ENCODE measurements at regions not wholly inside any gene's neighbourhood (a gene's known extent, or its start where the extent isn't known, plus 50 kb on each side); places are given as distances from the start of the nearest gene placed in this dataset.

DNA sequence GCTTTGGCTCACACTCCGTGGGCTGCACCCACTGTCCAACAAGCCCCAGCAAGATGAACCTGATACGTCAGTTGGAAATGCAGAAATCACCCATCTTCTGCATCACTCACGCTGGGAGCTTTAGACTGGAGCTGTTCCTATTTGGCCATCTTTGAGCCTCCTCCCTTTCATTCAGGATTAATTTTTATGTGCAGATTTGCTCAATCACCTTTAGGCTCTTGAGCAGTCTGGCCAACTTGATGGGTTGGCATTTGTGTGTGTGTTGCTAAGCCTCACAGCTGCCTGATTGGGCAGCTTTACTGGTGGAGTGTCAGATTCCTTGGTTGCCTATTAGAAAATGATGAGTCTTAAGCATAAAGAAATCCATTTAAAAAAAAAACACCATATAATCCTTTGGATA is 236.1 kb downstream of the KIF20B start:
- DNase-seq (ENCODE audit: extremely low read depth in 1 of 11, low read depth in 9 of 11, low spot score in 4 of 11), result no peak

DNA sequence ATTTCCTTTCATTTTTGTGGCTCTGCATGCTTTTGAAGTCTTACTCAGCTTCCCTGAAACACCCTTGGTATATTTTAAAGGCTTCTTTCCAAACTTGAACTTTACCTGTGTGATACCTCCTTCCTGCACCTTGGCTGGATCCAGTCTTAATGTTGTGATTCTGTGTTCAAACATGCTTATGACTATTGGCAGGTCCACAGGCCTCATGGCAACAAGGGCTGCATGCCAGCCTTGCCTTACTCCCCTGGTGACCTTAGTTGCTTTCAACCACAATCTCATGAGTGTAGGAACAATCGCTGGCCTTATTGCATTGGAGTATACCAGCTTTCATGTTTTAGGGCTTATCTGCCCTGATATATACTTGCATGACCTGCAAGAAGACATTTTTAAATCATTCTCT is 238.7 kb downstream of the KIF20B start:
- DNase-seq (ENCODE audit: extremely low read depth in 1 of 11, low read depth in 9 of 11, low spot score in 4 of 11), result no peak

DNA sequence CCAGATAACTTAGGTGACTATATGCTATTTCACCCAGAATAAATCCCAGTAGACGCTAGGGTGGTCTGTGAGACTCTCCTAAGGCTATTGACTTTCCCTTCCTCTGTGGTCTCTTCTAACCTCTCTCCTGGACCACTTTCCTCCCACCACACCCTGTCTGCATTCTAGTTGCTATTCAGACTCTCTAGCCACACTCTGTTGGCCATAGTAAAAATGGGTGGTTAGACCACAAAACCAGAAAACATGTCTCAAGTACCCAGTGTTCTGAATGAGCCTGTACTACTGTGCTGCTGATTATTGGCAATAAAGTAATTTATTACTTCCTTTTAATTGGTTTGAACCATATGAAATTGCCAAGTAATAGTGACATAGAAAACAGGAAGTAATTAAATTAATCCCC is 240.8 kb downstream of the KIF20B start:
- no peak for DNase-seq (ENCODE audit: extremely low read depth in 1 of 11, low read depth in 9 of 11, low spot score in 4 of 11)

DNA sequence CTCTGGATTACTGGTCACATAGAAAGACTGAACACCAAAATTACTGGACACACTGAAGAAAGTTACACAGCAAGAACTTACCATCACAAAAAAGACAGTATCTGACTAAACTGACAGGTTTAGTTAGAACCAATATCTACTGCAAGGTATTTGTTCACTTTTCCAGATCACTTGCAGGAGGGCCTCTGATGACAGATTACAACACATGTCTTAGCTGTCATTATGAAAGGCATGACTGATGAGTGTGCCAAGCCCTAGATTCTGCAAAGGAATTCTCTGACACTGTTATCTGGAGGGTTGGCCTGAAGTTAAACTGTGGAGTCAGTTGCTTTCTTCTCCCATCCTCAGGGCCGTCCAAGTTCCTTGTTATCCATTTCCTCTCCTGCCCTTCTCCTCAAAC is 242.7 kb downstream of the KIF20B start:
- DNase-seq (ENCODE audit: extremely low read depth in 1 of 11, low read depth in 9 of 11, low spot score in 4 of 11), result no peak

DNA sequence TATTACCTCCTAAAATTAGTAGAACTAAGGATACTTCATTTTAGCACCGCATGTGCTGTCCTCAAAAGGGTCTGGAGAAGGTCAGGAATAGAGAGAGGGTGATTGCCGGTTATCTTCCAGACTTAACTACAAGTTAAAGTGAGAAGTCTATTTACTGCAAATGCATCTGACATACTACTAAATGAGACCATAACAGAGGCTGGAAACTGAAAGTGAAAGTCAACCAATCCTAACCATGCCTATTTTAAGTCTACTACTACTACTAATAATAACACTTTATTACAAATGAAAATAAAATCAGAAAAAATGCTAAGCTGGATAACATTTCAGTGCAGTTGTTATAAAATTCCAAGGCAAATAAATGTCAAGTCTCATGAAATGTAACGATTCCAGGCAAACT is 244.7 kb downstream of the KIF20B start:
- DNase-seq (ENCODE audit: extremely low read depth in 1 of 11, low read depth in 9 of 11, low spot score in 4 of 11), result no peak

DNA sequence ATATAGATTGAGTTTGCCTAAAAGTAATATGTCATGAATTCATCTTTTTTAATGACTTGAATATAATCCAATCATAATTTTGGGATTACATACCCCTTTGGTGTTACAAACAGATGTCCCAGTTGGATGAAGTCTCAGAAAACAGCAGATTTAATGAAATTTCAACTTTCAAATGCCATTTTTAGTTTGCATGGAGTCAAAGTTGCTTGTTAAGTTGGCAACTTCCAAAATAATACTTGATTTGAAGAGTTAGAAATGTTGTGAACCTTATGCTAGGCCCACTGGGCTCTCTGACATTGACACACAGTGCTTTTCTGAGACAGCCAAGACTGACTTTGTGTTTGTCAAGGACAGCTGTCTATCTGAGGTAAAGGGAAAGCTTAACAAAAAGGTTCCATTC is 248.1 kb downstream of the KIF20B start:
- DNase-seq (ENCODE audit: extremely low read depth in 1 of 11, low read depth in 9 of 11, low spot score in 4 of 11), result no peak

DNA sequence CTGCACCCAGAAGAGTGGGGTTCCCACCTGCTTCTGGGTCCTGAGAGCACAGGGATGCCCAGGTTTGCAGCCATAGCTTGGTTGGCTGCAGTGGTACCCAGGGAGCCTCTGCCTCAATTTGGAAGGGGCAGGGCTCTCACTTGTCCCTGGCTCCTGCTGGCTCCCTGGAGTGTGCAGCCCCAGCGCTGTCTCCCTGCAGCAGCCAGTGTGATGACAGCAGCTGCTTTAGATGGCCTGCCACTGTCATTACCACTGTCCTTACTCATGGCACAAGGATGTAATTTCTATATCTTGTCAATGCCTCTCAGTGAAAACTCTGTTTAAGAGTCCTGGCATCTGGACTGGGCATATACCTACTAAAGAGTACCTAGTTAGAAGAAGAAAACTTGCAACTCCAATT is 250.9 kb downstream of the KIF20B start:
- no peak for DNase-seq (ENCODE audit: extremely low read depth in 1 of 11, low read depth in 9 of 11, low spot score in 4 of 11)

DNA sequence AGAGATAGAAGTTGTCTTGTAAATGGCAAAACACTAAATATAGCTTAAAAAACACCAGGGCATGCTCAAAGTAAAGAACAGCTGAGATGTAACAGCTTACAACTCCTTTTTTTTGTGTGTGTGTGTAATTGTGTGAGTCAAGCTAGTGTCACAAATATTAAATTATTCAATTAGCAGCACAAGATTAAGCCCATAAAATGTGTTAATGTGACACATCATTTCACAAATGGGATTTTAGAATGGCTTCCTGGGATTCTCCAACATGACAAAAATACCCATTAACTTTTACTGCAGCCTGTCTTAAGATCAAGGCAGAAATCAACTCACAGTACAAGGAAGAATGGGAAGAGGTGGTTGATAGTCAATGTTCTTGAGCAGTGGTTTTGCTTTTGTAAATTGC is 251.4 kb downstream of the KIF20B start:
- DNase-seq (ENCODE audit: extremely low read depth in 1 of 11, low read depth in 9 of 11, low spot score in 4 of 11), result no peak

DNA sequence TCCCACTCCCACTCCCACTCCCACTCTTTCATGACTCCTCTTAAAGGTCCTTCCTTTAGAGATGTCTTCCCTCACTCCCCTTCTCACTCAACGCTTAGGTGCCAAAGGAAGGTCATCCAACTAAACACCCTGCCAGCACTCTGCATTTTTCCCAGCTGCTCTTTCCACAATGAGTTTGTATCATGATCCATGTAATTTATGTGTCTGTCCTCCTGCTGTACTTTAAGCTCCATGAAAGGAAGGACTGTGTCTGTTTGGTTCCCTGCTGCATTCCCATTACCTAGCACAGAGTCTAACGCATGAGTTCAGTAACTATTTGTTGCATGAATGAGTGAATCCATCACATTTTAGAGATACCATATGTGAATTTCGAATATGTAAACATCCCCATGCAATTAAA is 252.7 kb downstream of the KIF20B start:
- DNase-seq (ENCODE audit: extremely low read depth in 1 of 11, low read depth in 9 of 11, low spot score in 4 of 11), result no peak

DNA sequence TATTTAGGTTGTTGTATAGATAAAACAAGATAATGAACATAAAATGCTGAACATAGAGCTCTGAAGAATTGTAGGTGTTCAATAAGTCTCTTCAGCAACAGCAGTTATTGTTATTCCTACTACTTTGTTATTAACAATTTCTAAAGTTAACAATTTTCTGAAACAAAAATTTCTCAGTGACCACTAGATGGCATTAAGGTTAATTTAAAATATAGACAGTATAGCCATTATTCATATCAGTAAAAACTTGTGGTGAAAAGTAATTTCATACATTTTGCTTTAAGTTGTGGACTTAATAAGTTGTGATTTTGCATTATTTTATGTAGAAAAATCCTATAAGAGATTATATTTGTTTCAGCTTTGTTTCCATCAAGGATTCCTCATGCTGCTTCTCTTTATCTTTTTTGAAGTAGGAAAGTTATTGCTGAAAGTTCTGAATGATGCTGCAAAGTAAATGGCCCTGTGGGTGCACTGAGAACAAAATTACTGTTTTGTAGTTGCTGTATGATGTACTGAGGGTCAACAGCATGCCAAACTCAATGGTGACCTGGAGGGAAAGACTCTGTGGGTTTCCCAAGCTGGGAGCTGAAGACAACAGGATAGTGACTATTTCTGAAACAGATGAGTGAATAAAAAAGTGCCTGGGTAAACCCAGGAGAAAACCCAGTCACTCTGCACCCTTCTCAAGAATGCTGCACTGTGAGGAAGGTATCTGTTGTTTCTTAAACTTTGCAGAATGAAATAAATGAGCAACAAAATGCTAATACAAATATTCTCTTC is 253.6 kb downstream of the KIF20B start:
- DNase-seq (ENCODE audit: extremely low read depth in 1 of 11, low read depth in 9 of 11, low spot score in 4 of 11), result no peak

DNA sequence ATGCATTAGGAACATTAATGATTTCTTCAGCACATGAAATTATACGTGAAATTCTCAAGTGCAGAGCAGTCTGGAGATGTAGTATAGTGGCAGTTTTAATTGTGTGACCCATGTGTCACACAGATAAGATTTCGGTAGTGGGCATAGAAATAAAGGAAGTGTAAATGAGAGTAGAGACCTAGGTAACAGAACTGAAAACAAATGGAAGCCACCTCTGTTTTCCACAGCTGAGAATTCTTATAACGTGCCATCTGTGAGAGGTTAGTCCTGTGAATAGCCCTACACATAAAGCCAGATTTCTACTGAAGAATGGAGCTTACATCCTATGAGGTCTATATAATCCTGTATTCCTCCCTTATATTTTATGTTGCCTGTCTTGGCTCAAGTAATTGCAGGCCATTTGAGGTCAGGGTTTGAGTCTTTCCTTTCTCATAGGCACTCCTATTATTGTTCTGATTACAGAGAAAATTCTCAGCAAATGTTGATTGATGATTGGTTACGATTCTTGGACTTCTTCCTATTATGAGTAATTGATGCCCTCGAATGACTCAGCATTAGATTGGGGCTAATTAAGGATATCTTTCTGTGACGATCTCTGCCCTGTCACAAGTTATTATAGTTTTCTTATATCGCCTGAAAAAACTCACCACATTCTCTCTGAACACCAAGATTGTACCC is 258.2 kb downstream of the KIF20B start:
- no peak for DNase-seq (ENCODE audit: extremely low read depth in 1 of 11, low read depth in 9 of 11, low spot score in 4 of 11)

DNA sequence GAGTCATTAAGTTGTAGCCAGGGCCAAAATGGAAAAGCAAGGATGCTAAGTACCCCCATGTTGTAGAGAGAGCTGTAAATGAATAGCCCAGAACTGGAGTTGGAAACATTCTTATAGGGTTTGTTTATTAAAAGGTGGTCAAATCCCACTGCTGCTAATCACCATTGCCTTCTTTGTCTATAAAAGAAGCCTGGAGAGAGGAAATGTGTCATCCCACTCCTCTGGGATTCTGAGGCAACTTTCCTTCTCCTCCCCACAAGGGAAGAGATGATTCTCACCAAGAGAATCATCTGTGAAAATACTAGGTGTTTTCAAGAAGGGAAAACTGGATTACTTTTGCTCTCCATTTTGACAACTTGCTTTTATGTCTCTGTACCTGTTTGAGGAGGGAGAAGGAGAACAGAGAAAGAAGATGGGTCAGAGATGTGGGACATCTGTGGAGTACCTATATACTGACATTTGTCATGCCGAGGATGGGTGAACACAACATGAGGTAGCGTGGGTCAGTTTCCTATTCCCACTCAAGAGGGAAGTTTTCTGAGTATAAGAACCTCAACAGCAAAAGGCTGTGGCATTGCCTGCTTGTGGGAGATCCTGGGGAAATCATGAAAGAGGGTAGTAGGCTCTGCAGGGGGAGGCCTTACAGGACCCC is 262.2 kb downstream of the KIF20B start:
- DNase-seq (ENCODE audit: extremely low read depth in 1 of 11, low read depth in 9 of 11, low spot score in 4 of 11), result no peak

DNA sequence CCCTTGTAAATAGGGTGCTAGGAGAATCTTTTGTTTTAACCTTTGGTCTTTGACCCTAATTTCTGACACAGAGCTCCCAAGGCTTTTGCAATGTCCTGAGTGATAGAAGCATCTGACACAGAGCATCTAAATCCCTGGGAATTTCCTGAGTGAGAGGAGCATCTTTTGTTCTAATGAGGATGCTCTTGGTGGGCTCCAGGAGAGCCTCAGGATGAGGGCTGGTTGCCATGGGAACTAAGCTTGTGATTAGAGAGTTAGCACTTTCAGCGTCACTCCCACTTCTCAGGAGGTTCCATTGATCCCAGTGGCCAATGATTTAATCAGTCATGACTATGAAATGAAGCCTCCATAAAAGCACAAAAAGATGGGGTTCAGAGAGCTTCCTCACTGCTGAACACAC is 264.8 kb downstream of the KIF20B start:
- no peak for DNase-seq (ENCODE audit: extremely low read depth in 1 of 11, low read depth in 9 of 11, low spot score in 4 of 11)

DNA sequence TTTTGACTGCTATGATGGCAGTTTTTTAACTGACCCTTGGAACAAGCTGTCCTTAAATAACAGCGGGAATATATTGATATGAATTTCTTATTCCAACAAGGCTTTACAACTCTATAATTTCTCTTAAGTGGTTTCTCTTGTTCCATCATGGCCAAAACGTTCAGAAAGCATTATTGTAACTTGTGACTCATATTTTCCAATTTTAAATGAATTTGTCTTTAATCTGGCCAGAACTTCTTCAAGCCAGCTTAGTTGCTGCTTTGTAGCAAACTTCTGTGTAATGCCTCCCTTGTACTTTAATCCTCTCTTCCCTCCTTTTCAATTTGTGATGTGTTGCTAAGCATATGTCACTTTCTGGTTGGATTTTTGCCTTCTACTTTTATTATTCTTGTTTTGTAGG is 271.9 kb downstream of the KIF20B start:
- no peak for DNase-seq (ENCODE audit: extremely low read depth in 1 of 11, low read depth in 9 of 11, low spot score in 4 of 11)

DNA sequence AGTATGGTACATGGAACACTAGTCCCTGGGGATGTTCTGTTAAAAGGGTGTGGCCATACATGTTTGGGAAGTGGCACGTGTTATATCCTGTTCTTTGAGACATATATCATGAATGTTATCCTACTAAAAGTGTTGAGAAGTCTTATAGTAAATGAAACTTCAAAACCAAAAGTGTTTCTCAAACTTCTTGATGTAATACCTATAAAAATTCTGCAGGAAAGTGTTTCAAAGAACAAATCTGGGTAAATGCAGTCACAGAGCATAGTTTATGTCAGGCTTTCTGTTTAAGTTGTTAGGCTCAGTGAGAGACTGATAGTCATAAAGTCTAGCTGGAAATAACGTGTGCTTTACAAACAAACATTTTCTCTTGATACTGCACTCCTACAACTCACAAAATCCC is 273.7 kb downstream of the KIF20B start:
- DNase-seq (ENCODE audit: extremely low read depth in 1 of 11, low read depth in 9 of 11, low spot score in 4 of 11), result no peak

DNA sequence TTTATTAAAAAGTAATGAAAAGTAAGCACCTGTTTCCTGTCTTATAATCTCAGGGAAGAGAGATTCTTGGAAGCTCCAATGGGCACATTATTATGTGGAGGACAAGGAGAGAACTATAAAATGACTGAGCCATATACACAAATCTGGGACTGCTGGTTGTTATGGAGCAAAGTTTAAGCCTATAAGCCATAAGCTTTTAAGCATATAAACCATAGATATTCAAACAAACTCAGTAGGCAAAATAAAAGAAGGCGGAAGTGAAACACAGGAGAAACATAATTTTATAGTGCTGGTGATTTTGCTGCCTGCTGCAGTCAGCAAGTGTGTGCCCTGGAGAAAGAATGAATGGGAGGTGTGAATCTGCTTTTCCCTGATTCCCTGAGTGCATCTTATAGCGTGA is 274.4 kb downstream of the KIF20B start:
- no peak for DNase-seq (ENCODE audit: extremely low read depth in 1 of 11, low read depth in 9 of 11, low spot score in 4 of 11)

DNA sequence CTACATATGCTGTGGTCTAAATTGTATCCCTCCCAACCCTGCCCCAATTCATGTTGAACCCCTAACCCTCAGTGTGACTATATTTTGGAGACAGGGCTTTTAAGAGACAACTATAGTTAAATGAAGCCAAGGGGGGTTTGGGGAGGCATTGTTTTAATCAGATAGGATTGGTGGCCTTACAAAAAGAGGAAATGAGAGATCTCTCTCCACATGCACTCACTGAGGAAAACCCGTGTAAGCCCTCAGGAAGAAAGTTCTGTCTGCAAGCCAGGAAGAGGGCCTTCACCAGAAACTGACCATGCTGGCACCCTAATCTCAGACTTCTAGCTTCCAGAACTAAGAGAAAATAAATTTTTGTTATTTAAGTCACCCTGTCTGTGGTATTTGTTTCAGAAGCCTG is 276.7 kb downstream of the KIF20B start:
- no peak for DNase-seq (ENCODE audit: extremely low read depth in 1 of 11, low read depth in 9 of 11, low spot score in 4 of 11)

DNA sequence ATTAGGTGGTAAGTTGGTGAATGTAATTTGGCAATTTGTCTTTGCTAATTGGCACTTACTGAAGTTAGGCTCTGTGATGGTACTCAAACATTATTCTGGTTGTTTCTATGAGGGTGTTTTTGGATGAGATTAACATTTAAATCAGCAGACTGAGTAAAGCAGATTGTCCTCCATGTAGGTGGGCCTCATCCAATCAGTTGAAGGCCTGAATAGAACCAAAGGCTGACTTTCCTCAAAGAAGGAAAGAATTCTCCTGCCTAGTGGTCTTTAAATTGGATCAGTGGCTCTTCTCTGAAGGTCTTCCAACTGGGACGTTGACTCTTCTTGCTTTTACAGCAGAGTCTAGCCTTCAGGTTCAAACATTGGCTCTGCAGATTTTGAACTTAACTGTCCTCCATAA is 278.3 kb downstream of the KIF20B start:
- no peak for DNase-seq (ENCODE audit: extremely low read depth in 1 of 11, low read depth in 9 of 11, low spot score in 4 of 11)

DNA sequence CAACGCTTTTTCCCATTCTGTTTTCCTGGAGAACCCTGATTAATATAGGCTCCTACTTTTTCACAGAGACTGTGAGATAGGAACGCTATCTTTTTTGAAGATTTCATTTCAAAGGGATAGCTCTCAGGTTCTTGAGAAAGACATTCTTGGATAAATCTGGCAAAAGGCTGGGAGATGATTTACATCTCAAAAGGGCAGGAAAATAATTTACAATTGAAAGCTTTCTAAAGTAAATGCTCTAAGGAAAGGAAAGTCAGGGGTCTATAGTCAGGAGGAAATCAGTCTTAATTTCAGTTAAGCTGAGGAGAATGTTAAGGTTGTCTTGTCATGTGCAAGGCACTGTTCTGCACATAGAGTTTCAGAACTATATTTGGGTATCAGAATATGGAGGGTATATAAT is 278.8 kb downstream of the KIF20B start:
- no peak for DNase-seq (ENCODE audit: extremely low read depth in 1 of 11, low read depth in 9 of 11, low spot score in 4 of 11)

DNA sequence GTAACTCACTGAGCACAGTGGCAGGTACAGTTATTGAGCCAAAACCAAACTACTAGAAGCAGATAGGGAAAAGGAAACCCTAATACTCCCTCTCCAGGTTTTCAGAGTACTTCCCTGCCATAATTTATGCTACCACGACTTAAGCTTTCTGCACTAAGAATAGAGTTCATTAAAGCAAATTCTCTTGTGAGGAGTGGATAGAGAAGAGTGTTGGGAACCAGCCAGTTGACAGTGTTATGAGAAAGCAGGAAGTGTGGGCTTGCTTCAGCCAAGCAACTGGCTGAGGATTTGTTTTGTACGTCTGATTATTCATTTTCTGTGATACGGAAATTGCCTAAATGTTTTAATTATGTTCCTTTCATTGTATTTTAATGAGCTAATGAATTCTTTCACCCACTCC is 280.5 kb downstream of the KIF20B start:
- DNase-seq (ENCODE audit: extremely low read depth in 1 of 11, low read depth in 9 of 11, low spot score in 4 of 11), result peak in 6 of 11 donors; percentile 2 to 9 (median 5)

DNA sequence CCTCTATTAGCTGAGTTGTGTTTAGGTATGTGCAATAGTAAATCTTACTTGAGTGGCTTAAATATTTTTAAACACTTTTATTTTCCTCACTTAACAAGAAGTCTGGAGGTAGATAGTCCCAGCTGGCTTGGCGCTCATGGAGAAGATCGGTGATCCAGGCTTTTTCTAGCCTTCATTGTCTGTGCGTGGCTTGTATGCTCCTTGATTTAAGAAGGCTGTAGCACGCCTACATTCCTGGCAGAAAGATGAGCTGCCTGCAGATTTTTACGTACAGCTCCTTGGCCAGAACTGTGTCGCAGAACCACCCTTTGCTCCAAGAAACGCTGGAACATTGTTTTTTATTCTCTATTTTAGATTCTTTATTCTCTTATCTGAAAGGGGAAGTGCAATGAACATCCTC is 284.1 kb downstream of the KIF20B start:
- no peak for DNase-seq (ENCODE audit: extremely low read depth in 1 of 11, low read depth in 9 of 11, low spot score in 4 of 11)
